ENCODE measurements at regions not wholly inside any gene's neighbourhood (a gene's known extent, or its start where the extent isn't known, plus 50 kb on each side); places are given as distances from the start of the nearest gene placed in this dataset.
"Not testable (repeated sequence)": the region's sequence is repeated elsewhere in the genome, so short reads cannot be mapped to it uniquely, and the experiment has no call there.

- DNase-seq (ENCODE audit: low read depth in 2 of 3, low spot score in 2 of 3), result no peak
Observed at GRCh38 chr2:13335862-13336535, 619.3 kb downstream of the TRIB2 start.

DNA sequence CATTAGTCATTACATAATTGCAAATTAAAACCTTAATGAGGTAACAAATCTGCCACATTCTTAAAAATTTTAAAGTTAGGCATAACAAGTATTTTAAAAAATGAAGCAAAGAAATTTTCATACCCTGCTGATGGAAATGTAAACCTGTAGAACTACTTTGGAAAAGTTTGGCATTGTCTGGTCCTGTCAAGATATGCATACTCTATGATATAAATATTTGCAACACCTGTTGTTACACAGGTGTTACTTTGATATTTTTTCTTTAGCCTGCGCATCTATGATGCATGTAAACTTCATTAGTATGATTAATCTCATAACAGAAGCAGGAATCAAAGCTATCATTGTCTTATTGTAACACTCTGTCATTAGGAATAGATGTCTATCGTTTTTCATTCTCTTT lies 634.3 kb downstream of the TRIB2 start:
- no peak for DNase-seq (ENCODE audit: low read depth in 2 of 3, low spot score in 2 of 3)

GRCh38 chr2:13353083-13353482 lies 636.3 kb downstream of the TRIB2 start:
- no peak for DNase-seq (ENCODE audit: low read depth in 2 of 3, low spot score in 2 of 3)

GRCh38 chr2:13354031-13354430 lies 637.3 kb downstream of the TRIB2 start:
- DNase-seq (ENCODE audit: low read depth in 2 of 3, low spot score in 2 of 3), result no peak

GRCh38 chr2:13381928-13382327 lies 665.2 kb downstream of the TRIB2 start:
- not testable (repeated sequence) for DNase-seq (ENCODE audit: low read depth in 2 of 3, low spot score in 2 of 3)

- DNase-seq (ENCODE audit: low read depth in 2 of 3, low spot score in 2 of 3), result not testable (repeated sequence)
Observed at GRCh38 chr2:13389172-13389571, 672.4 kb downstream of the TRIB2 start.

- no peak for DNase-seq (ENCODE audit: low read depth in 2 of 3, low spot score in 2 of 3)
Observed at GRCh38 chr2:13390676-13391075, 673.9 kb downstream of the TRIB2 start.

GRCh38 chr2:13401312-13401711 lies 684.6 kb downstream of the TRIB2 start:
- DNase-seq (ENCODE audit: low read depth in 2 of 3, low spot score in 2 of 3), result no peak

GRCh38 chr2:13413989-13414388 lies 697.3 kb downstream of the TRIB2 start:
- DNase-seq (ENCODE audit: low read depth in 2 of 3, low spot score in 2 of 3), result no peak

GRCh38 chr2:13414897-13415296 lies 698.2 kb downstream of the TRIB2 start:
- DNase-seq (ENCODE audit: low read depth in 2 of 3, low spot score in 2 of 3), result no peak

DNA sequence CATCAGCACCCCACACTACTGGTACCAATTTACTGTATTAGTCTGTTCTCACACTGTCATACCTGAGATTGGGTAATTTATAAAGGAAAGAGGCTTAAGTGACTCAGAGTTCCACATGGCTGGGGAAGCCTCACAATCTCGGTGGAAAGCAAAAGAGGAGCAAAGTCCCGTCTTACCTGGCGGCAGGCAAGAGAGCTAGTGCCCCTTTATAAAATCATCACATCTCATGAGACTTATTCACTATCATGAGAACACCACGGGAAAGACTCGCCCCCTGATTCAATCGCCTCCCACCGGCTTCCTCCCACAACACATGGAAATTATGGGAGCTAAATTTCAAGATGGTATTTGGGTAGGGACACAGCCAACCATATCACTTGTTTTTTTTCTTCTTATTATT lies 717.2 kb downstream of the TRIB2 start:
- DNase-seq (ENCODE audit: low read depth in 2 of 3, low spot score in 2 of 3), result no peak

- not testable (repeated sequence) for DNase-seq (ENCODE audit: low read depth in 2 of 3, low spot score in 2 of 3)
Observed at GRCh38 chr2:13443554-13444261, 727.0 kb downstream of the TRIB2 start.

GRCh38 chr2:13462464-13462863 lies 745.7 kb downstream of the TRIB2 start:
- DNase-seq (ENCODE audit: low read depth in 2 of 3, low spot score in 2 of 3), result no peak

DNA sequence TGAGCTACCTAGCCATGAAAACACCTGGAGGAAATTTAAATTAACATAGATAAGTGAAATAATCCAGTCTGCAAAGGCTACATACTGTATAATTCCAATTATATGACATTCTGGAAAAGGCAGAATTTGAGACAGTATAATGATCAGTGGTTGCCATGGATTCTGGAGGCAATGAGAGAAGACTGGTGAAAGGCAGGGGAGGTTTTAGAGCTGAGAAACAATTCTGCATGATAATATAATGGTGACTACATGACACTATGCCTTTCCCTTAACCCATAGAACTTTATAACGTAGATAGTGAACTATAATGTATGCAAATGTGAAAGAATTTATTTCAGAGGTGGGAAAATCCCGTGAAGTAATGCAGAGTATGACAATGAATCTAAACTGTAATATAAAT lies 749.3 kb downstream of the TRIB2 start:
- no peak for DNase-seq (ENCODE audit: low read depth in 2 of 3, low spot score in 2 of 3)

GRCh38 chr2:13474538-13474937 lies 757.8 kb downstream of the TRIB2 start:
- no peak for DNase-seq (ENCODE audit: low read depth in 2 of 3, low spot score in 2 of 3)

- no peak for DNase-seq (ENCODE audit: low read depth in 2 of 3, low spot score in 2 of 3)
Observed at GRCh38 chr2:13480057-13480456, 763.3 kb downstream of the TRIB2 start.

DNA sequence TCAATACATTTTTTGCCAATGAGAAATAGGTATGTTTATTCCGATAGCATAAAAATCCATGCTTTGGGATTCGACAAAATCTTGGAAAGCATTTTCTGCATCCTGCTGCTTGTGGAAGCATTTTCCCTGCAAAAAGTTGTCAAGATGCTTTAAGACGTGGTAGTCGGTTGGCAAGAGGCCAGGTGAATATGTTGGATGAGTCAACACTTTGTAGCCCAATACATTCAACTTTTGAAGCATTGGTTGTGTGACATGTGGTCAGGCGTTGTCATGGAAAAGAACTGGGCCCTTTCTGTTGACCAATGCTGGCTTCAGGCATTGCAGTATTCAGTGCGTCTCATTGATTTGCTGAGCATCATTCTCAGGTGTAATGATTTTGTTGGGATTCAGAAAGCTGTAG lies 764.5 kb downstream of the TRIB2 start:
- DNase-seq (ENCODE audit: low read depth in 2 of 3, low spot score in 2 of 3), result no peak

- no peak for DNase-seq (ENCODE audit: low read depth in 2 of 3, low spot score in 2 of 3)
Observed at GRCh38 chr2:13485256-13485655, 768.5 kb downstream of the TRIB2 start.

GRCh38 chr2:13488965-13489364 lies 772.2 kb downstream of the TRIB2 start:
- DNase-seq (ENCODE audit: low read depth in 2 of 3, low spot score in 2 of 3), result no peak

DNA sequence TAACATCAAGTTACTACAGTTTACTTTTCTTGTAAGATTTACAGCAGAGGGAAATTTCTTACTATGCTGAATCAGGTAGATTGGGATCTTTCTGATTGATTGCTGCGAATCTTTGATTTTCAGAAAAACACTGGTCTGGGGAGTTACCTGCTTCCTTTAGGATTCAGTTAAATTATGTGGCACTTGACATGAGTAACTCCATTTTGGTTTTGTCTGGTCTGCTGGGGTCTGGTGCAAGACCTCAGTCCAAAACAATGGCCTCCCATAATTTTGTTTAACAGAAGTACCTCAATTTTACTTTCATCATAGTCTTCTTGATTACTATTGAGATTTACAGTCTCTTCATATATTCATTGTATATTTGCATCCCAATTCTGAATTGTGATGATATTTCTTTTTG lies 775.5 kb downstream of the TRIB2 start:
- no peak for DNase-seq (ENCODE audit: low read depth in 2 of 3, low spot score in 2 of 3)

DNA sequence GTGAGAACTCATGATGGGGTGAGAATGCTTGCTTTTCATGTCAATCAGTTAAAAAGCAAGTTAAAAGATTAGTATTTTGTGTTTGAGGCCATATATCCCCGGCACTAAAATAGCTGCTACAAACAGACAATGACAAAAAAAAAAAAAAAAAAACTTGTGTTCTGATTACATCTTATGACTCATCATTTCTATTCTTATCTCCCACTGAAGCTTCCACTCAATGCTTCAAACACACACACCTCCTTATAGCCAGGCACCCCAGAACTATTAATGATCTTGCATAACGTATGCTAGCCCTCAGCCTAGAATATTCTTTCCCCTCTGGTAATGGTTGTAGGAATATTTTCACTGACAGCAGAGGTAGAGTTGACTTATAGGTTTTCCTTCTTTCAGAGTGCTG lies 778.3 kb downstream of the TRIB2 start:
- DNase-seq (ENCODE audit: low read depth in 2 of 3, low spot score in 2 of 3), result no peak

- no peak for DNase-seq (ENCODE audit: low read depth in 2 of 3, low spot score in 2 of 3)
Observed at GRCh38 chr2:13504808-13505207, 788.1 kb downstream of the TRIB2 start.

- DNase-seq (ENCODE audit: low read depth in 2 of 3, low spot score in 2 of 3), result no peak
Observed at GRCh38 chr2:13508671-13509070, 791.9 kb downstream of the TRIB2 start.
